ENCODE measurements at regions not wholly inside any gene's neighbourhood (a gene's known extent, or its start where the extent isn't known, plus 50 kb on each side); places are given as distances from the start of the nearest gene placed in this dataset.

DNA sequence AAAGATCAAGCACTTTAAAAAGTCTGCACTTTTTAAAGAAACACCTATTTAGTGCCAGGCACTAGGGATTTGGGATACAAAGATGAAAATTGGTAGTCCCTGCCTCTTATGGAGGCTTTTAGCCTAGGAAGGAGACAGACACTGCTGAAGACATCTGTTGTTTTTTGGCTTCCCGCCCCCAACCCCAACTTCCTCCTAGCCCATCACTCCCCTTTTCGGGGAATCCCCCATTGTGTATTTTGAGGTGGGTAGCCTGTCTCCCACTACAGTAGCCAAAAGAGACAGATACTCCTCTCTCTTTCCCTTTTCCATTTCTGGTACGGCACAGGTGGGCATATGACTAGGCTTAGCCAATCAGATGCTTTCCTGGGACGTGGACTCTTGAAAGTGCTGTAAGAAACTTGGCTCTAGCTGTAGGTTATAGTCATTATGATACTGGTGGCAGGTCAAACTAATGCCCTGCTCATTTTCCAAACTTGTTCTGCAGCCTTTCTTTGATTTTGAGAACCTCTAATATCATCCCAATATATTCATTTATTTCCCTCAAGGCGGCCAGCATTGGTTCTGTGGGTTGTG is 194.6 kb upstream of the RBPJ start:
- TF ChIP-seq ZFP3 (CRISPR knock-in tag; IDR thresholded peaks at IDR 0.05), result no peak
- TF ChIP-seq RARB (CRISPR knock-in tag; IDR thresholded peaks at IDR 0.05), result no peak
